ENCODE measurements at regions not wholly inside any gene's neighbourhood (a gene's known extent, or its start where the extent isn't known, plus 50 kb on each side); places are given as distances from the start of the nearest gene placed in this dataset.
"Not testable (repeated sequence)": the region's sequence is repeated elsewhere in the genome, so short reads cannot be mapped to it uniquely, and the experiment has no call there.

- H3K4me1 Mint-ChIP-seq: no peaks in the 10 kb centered on the region
- H3K27me3 Mint-ChIP-seq (ENCODE audit: low read depth, poor library complexity): peaks cover 11% of the 10 kb centered on the region
- TF ChIP-seq, protein P1, sequence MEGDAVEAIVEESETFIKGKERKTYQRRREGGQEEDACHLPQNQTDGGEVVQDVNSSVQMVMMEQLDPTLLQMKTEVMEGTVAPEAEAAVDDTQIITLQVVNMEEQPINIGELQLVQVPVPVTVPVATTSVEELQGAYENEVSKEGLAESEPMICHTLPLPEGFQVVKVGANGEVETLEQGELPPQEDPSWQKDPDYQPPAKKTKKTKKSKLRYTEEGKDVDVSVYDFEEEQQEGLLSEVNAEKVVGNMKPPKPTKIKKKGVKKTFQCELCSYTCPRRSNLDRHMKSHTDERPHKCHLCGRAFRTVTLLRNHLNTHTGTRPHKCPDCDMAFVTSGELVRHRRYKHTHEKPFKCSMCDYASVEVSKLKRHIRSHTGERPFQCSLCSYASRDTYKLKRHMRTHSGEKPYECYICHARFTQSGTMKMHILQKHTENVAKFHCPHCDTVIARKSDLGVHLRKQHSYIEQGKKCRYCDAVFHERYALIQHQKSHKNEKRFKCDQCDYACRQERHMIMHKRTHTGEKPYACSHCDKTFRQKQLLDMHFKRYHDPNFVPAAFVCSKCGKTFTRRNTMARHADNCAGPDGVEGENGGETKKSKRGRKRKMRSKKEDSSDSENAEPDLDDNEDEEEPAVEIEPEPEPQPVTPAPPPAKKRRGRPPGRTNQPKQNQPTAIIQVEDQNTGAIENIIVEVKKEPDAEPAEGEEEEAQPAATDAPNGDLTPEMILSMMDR (IDR thresholded peaks at IDR 0.05): no peak
- H3K27ac Mint-ChIP-seq: no peak overlapping the region
- no peaks in the 10 kb centered on the region for H3K36me3 Mint-ChIP-seq (ENCODE audit: low read depth)
- no peak for DNase-seq
- no peak overlapping the region for H3K4me3 Mint-ChIP-seq
- H3K9me3 Mint-ChIP-seq: no peaks in the 10 kb centered on the region
Measured at GRCh38 chr1:219062161-219062560, 111.5 kb upstream of the LYPLAL1 start.

GRCh38 chr1:219066098-219066497, 107.6 kb upstream of the LYPLAL1 start:
- H3K27ac Mint-ChIP-seq: no peak overlapping the region

GRCh38 chr1:219066631-219067349, 106.9 kb upstream of the LYPLAL1 start:
- H3K9me3 Mint-ChIP-seq: peaks cover 15% of the 10 kb centered on the region
- H3K27me3 Mint-ChIP-seq (ENCODE audit: low read depth, poor library complexity): peaks cover 2% of the 10 kb centered on the region
- H3K4me1 Mint-ChIP-seq: no peaks in the 10 kb centered on the region
- no peak overlapping the region for H3K27ac Mint-ChIP-seq
- DNase-seq: no peak
- peaks cover 8% of the 10 kb centered on the region for H3K36me3 Mint-ChIP-seq (ENCODE audit: low read depth)
- H3K4me3 Mint-ChIP-seq: no peak overlapping the region
- TF ChIP-seq, protein P1 (IDR thresholded peaks at IDR 0.05): peak; percentile 27

More at GRCh38 chr1:219066098-219066497, 107.6 kb upstream of the LYPLAL1 start:
- no peak for DNase-seq
- H3K27me3 Mint-ChIP-seq (ENCODE audit: low read depth, poor library complexity): peaks cover 5% of the 10 kb centered on the region
- peaks cover 8% of the 10 kb centered on the region for H3K36me3 Mint-ChIP-seq (ENCODE audit: low read depth)
- H3K4me1 Mint-ChIP-seq: no peaks in the 10 kb centered on the region
- peaks cover 9% of the 10 kb centered on the region for H3K9me3 Mint-ChIP-seq
- TF ChIP-seq, protein P1 (IDR thresholded peaks at IDR 0.05): no peak
- H3K4me3 Mint-ChIP-seq: no peak overlapping the region

DNA sequence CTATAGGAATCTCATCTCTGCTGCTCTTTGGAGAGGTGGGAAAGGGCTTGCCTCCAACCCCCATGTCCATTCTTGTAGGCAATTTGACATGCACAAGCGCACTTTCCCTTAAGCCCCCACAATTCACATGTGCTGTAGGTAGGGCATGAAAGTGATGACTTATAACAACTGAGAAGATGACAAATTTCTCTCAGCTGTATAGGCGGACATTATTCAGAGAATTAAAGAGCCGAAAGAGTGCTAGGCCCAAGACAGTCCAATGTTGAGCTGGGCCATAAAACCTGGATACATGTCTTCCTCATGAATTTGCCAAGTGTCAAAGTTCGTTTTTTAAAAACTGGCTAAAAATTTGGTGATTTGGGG, 106.3 kb upstream of the LYPLAL1 start:
- Mint-ChIP-seq H3K4me1 (no peaks in the 10 kb centered on the region), H3K27ac (no peak overlapping the region), H3K4me3 (no peak overlapping the region), H3K27me3 (ENCODE audit: low read depth, poor library complexity) (peaks cover 2% of the 10 kb centered on the region), H3K9me3 (peaks cover 20% of the 10 kb centered on the region), H3K36me3 (ENCODE audit: low read depth) (peaks cover 9% of the 10 kb centered on the region)
- TF ChIP-seq, protein P1 (IDR thresholded peaks at IDR 0.05): no peak
- DNase-seq: no peak

DNA sequence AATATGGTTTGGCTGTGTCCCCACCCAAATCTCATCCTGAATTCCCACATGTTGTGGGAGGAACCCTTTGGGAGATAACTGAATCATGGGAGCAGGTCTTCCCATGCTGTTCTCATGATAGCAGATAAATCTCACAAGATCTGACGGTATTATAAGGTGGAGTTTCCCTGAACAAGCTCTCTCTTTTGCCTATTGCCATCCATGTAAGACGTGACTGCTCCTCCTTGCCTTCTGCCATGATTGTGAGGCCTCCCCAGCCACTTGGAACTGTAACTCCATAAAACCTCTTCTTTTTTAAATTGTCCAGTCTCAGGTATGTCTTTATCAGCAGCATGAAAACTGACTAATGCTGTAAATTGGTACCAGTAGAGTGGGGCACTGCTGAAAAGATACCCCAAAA, 103.3 kb upstream of the LYPLAL1 start:
- H3K27me3 Mint-ChIP-seq (ENCODE audit: low read depth, poor library complexity); DNase-seq; H3K4me1 Mint-ChIP-seq; H3K27ac Mint-ChIP-seq; H3K4me3 Mint-ChIP-seq: not testable (repeated sequence)
- Mint-ChIP-seq H3K36me3 (ENCODE audit: low read depth) (peaks cover 12% of the 10 kb centered on the region), H3K9me3 (peaks cover 31% of the 10 kb centered on the region)

- H3K9me3 Mint-ChIP-seq: peaks cover 31% of the 10 kb centered on the region
Measured at GRCh38 chr1:219071209-219071608, 102.5 kb upstream of the LYPLAL1 start.

More at GRCh38 chr1:219071209-219071608, 102.5 kb upstream of the LYPLAL1 start:
- H3K27me3 Mint-ChIP-seq (ENCODE audit: low read depth, poor library complexity): peaks cover 2% of the 10 kb centered on the region
- TF ChIP-seq, protein P1 (IDR thresholded peaks at IDR 0.05): no peak
- no peak overlapping the region for H3K27ac Mint-ChIP-seq
- no peaks in the 10 kb centered on the region for H3K4me1 Mint-ChIP-seq
- no peak overlapping the region for H3K4me3 Mint-ChIP-seq
- no peak for DNase-seq
- H3K36me3 Mint-ChIP-seq (ENCODE audit: low read depth): peaks cover 12% of the 10 kb centered on the region
